Heart left ventricle (tissue), 13 donors: ENCODE measurements at regions not wholly inside any gene's neighbourhood (a gene's known extent, or its start where the extent isn't known, plus 50 kb on each side); places are given as distances from the start of the nearest gene placed in this dataset.

Experiments
- CTCF ChIP-seq, 12 donors: fragments of 200-600 bp; sonication (generic) in 4 of 12; IDR thresholded peaks; one replicate each; pipeline versions ENCODE4 v1.5.0 to v1.8.0; 2018 to 2022; ENCODE audit warnings: antibody characterized with exemption in 12 of 12, mild to moderate bottlenecking in 5 of 12
- POLR2A ChIP-seq, 2 donors: fragments of 450-650 bp; IDR thresholded peaks; one replicate each; pipeline ENCODE4 v1.6.1; 2017; ENCODE audit warnings: antibody characterized with exemption in 2 of 2, mild to moderate bottlenecking in 2 of 2, moderate library complexity in 2 of 2
- donor health status: ischemic (EF 13 %, LVEDD 7.1; RV severe dilation, severe dysfunction).
- donor health status: DM: no; HTN: yes; CAD: no.
- donor health status: DM: no; HTN: no; CAD: no.
- donor health status: ischemic (EF 25% LVEDD 6.9; RV normal size, moderate dysfunction).
- donor health status: ischemic (EF 25% LVEDD 5.7; RV mildly dilated, moderate dysfunction).
- donor health status: ischemic (EF 35%, LVEDD 5.7; RV mildly dilated, moderate dysfunction).
- donor health status: nonischemic (EF 11% LVEDD 7.7; RV severe dilation, severe dysfunction).
- donor health status: DM: yes; HTN: yes; CAD: no.
- donor health status: PGD.
- donor health status: ischemic (EF 29% LVEDD 5.4; RV normal size, mild dysfunction).
- donor health status: nonischemic (EF 23%, LVEDD 6.1; RV moderate dilation, normal function).

GRCh38 chr3:135556174-135556573, 409.4 kb upstream of the PPP2R3A start:
- TF ChIP-seq CTCF (IDR thresholded peaks at IDR 0.05) (no peak), POLR2A (IDR thresholded peaks at IDR 0.05) (no peak)
